HG02763 (cell line): ENCODE measurements at regions not wholly inside any gene's neighbourhood (a gene's known extent, or its start where the extent isn't known, plus 50 kb on each side); places are given as distances from the start of the nearest gene placed in this dataset.

Source experiments
- ATAC-seq: cut with Tn5 transposase; IDR thresholded peaks from one replicate; pipeline ENCODE4 v1.9.1; 2021; ENCODE audit warnings: mild to moderate bottlenecking, moderate library complexity; ENCODE audit not compliant: unreplicated experiment

- no peak for ATAC-seq
These were observed 51.0 kb upstream of the LMCD1 start for GRCh38 chr3:8450618-8451017.

- no peak for ATAC-seq
These were observed 49.9 kb upstream of the LMCD1 start for GRCh38 chr3:8451696-8452095.
